ENCODE measurements at regions not wholly inside any gene's neighbourhood (a gene's known extent, or its start where the extent isn't known, plus 50 kb on each side); places are given as distances from the start of the nearest gene placed in this dataset.

GRCh38 chr4:180828455-180829018 is 1414.7 kb upstream of the TENM3 start:
- intact Hi-C loops (cut with DNase I) = no loop called here
- ATAC-seq (peak in 1 of 8 donors; percentile 34), DNase-seq (peak in 1 of 2 donors; percentile 13)
- WGBS, 2 donors = 6 to 8% methylated on average over 2 of the region's 2 CpGs
- Histone ChIP-seq H3K27me3 (no peaks in the 10 kb centered on the region), H3K4me1 (peaks cover 0 to 10% (median 0%) of the 10 kb centered on the region in 9 donors), H3K9me3 (peaks cover 0 to 6% (median 0%) of the 10 kb centered on the region in 11 donors), H3K27ac (no peak overlapping the region), H3K36me3 (no peaks in the 10 kb centered on the region), H3K4me3 (no peak overlapping the region)
- TF ChIP-seq CTCF (IDR thresholded peaks at IDR 0.05) = peak in 8 of 9 donors; percentile 45 to 76 (median 66)

- peak in 1 of 9 donors; percentile 6 for TF ChIP-seq CTCF (IDR thresholded peaks at IDR 0.05)
- intact Hi-C loops (cut with DNase I) = no loop called here
- H3K27ac ChIP-seq = no peak overlapping the region
- ATAC-seq (no peak), DNase-seq (no peak)
- H3K27me3 ChIP-seq = no peaks in the 10 kb centered on the region
- no peaks in the 10 kb centered on the region for H3K36me3 ChIP-seq
- no peaks in the 10 kb centered on the region for H3K9me3 ChIP-seq
- 49 to 50% methylated on average over 3 of the region's 3 CpGs for WGBS, 2 donors
- peaks cover 0 to 9% (median 0%) of the 10 kb centered on the region in 9 donors for H3K4me1 ChIP-seq
- H3K4me3 ChIP-seq = no peak overlapping the region
These were observed 1411.1 kb upstream of the TENM3 start for GRCh38 chr4:180832073-180832472.

DNA sequence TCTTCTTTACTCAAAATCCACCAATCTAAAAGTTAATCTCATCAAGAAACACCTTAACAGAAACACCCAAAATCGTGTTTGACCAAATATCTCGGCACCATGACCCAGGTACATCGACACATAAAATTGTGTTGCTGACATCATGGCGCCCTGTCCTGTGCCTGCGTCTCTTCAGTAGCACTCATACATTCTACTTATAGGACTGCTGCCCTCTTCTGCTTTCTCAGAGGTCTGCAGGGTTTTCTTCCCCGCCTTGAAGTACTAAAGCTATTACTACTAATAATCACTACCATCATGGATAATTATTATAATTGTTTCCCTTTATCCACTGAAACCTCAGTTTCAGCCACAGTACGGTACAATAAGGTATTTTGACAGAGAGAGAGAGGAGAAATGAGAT is 1403.1 kb upstream of the TENM3 start:
- peak in 1 of 9 donors; percentile 6 for TF ChIP-seq CTCF (IDR thresholded peaks at IDR 0.05)
- ATAC-seq = no peak
- Histone ChIP-seq H3K27ac (no peak overlapping the region), H3K36me3 (no peaks in the 10 kb centered on the region), H3K4me3 (no peak overlapping the region), H3K4me1 (no peaks in the 10 kb centered on the region), H3K9me3 (no peaks in the 10 kb centered on the region), H3K27me3 (no peaks in the 10 kb centered on the region)
- 62 to 70% methylated on average over 7 of the region's 7 CpGs for WGBS, 2 donors
- DNase-seq = no peak
- intact Hi-C loops (cut with DNase I) = no loop called here

DNA sequence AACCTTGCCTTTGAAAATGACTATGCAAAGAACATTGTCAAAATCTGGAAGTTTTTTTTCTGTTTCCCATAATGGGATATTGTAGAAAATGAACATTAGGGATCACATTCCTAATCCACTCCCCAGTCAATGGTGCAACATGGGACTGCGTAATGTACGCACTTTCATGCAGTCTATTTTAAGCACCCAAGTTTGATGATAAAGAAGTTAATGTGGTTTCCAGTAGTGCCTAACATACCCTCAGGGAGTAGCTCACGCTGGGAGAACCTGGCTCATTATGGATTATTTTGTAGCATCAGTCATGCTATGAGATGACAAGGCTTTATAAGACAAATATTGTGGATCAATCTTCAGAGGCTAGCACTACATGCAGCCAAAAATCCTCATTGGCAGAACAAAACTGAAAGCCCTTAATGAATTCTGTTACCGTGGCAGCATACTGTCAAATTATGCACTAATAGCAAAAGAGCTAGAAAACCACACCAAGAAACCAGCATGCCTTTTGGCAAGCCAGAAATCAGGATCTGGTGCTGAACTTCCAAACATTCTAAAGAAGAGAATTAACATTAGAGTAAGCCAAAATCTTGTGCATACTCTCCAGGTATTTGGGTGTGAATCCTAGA is 1392.8 kb upstream of the TENM3 start:
- WGBS, 2 donors = 70 to 71% methylated on average over 4 of the region's 4 CpGs
- H3K27me3 ChIP-seq = peaks cover 0 to 6% (median 0%) of the 10 kb centered on the region in 7 donors
- H3K9me3 ChIP-seq = no peaks in the 10 kb centered on the region
- ATAC-seq = no peak
- intact Hi-C loops (cut with DNase I) = no loop called here
- no peak for TF ChIP-seq CTCF (IDR thresholded peaks at IDR 0.05)
- no peaks in the 10 kb centered on the region for H3K36me3 ChIP-seq
- DNase-seq = no peak
- no peak overlapping the region for H3K27ac ChIP-seq
- no peak overlapping the region for H3K4me3 ChIP-seq
- H3K4me1 ChIP-seq = no peaks in the 10 kb centered on the region
